Lower leg skin (tissue), 3 donors: ENCODE measurements at regions not wholly inside any gene's neighbourhood (a gene's known extent, or its start where the extent isn't known, plus 50 kb on each side); places are given as distances from the start of the nearest gene placed in this dataset.

Experiments
- CTCF ChIP-seq, 3 donors: fragments of 450-650 bp; IDR thresholded peaks; one replicate each; pipeline ENCODE4 v1.5.1; 2016; ENCODE audit warnings: antibody characterized with exemption in 3 of 3, mild to moderate bottlenecking in 3 of 3, moderate library complexity in 2 of 3
- POLR2A ChIP-seq, 2 donors: fragments of 450-650 bp; IDR thresholded peaks; one replicate each; pipeline ENCODE4 v1.6.1; 2016 to 2017; ENCODE audit warnings: antibody characterized with exemption in 2 of 2, mild to moderate bottlenecking in 1 of 2, moderate library complexity in 1 of 2

GRCh38 chr3:31210068-31210645 is 315.7 kb upstream of the GADL1 start:
- TF ChIP-seq CTCF (IDR thresholded peaks at IDR 0.05) (no peak), POLR2A (IDR thresholded peaks at IDR 0.05) (no peak)
